H1 (cell line): ENCODE measurements at regions not wholly inside any gene's neighbourhood (a gene's known extent, or its start where the extent isn't known, plus 50 kb on each side); places are given as distances from the start of the nearest gene placed in this dataset.

Experiments
- ATF2 ChIP-seq: IDR thresholded peaks from 2 replicates; pipeline ENCODE4 v1.6.1; 2012; ENCODE audit warnings: low read length, inconsistent platforms
- CEBPB ChIP-seq: IDR thresholded peaks from 2 replicates; pipeline ENCODE4 v1.6.1; 2012; ENCODE audit warnings: low read depth, low read length
- CHD2 ChIP-seq: IDR thresholded peaks from 2 replicates; pipeline ENCODE4 v1.6.1; 2012; ENCODE audit warnings: low read length, improper control_type of control experiment
- CTCF ChIP-seq, 3 experiments: IDR thresholded peaks; 1 replicate in 2 of 3; 2 replicates in 1 of 3; pipeline versions ENCODE4 v1.5.1 to v1.6.1; 2011; ENCODE audit warnings: low read length in 3 of 3, mild to moderate bottlenecking in 3 of 3, inconsistent platforms in 2 of 3, low read depth in 1 of 3, moderate library complexity in 1 of 3; ENCODE audit not compliant: insufficient read depth in 1 of 3; ENCODE audit errors: control extremely low read depth in 1 of 3
- EP300 ChIP-seq, 2 experiments: IDR thresholded peaks; 1 replicate in 1 of 2; 2 replicates in 1 of 2; pipeline ENCODE4 v1.6.1; 2011 to 2012; ENCODE audit warnings: low read depth in 2 of 2, low read length in 2 of 2, mild to moderate bottlenecking in 2 of 2, borderline replicate concordance in 1 of 2, inconsistent platforms in 1 of 2, moderate library complexity in 1 of 2
- EZH2 ChIP-seq: fragments of 200-600 bp; sonication (generic); IDR thresholded peaks from 2 replicates; pipeline ENCODE4 v1.7.1; 2012; ENCODE audit warnings: low read depth, mild to moderate bottlenecking, moderate library complexity, low read length, inconsistent platforms; ENCODE audit not compliant: severe bottlenecking
- JUN ChIP-seq: IDR thresholded peaks from 2 replicates; pipeline ENCODE4 v1.6.1; 2011; ENCODE audit warnings: low read depth, mild to moderate bottlenecking, improper control_type of control experiment, low read length
- MAX ChIP-seq: IDR thresholded peaks from 2 replicates; pipeline ENCODE4 v1.6.1; 2012; ENCODE audit warnings: inconsistent platforms
- POLR2A ChIP-seq, 2 experiments: IDR thresholded peaks; 1 replicate in 1 of 2; 2 replicates in 1 of 2; pipeline ENCODE4 v1.6.1; 2011; ENCODE audit warnings: low read depth in 2 of 2, low read length in 2 of 2, mild to moderate bottlenecking in 2 of 2; ENCODE audit errors: control extremely low read depth in 1 of 2
- RAD21 ChIP-seq, 2 experiments: IDR thresholded peaks in 1 of 2; conservative IDR thresholded peaks in 1 of 2; 2 replicates each; pipeline ENCODE4 v1.6.1; 2011; ENCODE audit warnings: low read depth in 2 of 2, low read length in 2 of 2, improper control_type of control experiment in 1 of 2, inconsistent platforms in 1 of 2, mild to moderate bottlenecking in 1 of 2, moderate library complexity in 1 of 2
- SIRT6 ChIP-seq: IDR thresholded peaks from one replicate; pipeline ENCODE4 v1.7.1; 2012; ENCODE audit warnings: low read length, inconsistent platforms
- TAF1 ChIP-seq: IDR thresholded peaks from 2 replicates; pipeline ENCODE4 v1.6.1; 2011; ENCODE audit warnings: mild to moderate bottlenecking, low read depth, low read length

GRCh38 chr1:220970311-220970710 is 91.1 kb downstream of the HLX start:
- TF ChIP-seq JUN (no peak), POLR2A (IDR thresholded peaks at IDR 0.05; ENCODE audit: control extremely low read depth in 1 of 2, low read depth in 2 of 2, low read length in 2 of 2) (no peak), EP300 (IDR thresholded peaks at IDR 0.05; ENCODE audit: borderline replicate concordance in 1 of 2, low read depth in 2 of 2, low read length in 2 of 2) (no peak), CTCF (IDR thresholded peaks at IDR 0.05; ENCODE audit: control extremely low read depth in 1 of 3, insufficient read depth in 1 of 3, low read depth in 1 of 3, low read length in 3 of 3) (no peak), EZH2 (no peak), MAX (no peak), SIRT6 (no peak), RAD21 (IDR thresholded peaks at IDR 0.05 in 1 of 2, conservative IDR thresholded peaks at IDR 0.05 in 1 of 2; ENCODE audit: low read depth in 2 of 2, low read length in 2 of 2) (no peak), CEBPB (no peak), TAF1 (no peak), CHD2 (no peak), ATF2 (no peak)
